Smooth muscle cell (in vitro differentiated cells): ENCODE measurements at regions not wholly inside any gene's neighbourhood (a gene's known extent, or its start where the extent isn't known, plus 50 kb on each side); places are given as distances from the start of the nearest gene placed in this dataset.
A peak's percentile ranks its signal among the peaks of the same experiment; 100 is the strongest.

ENCODE experiments used
- DNase-seq: peaks from one replicate; lab custom pipeline; 2025; ENCODE audit not compliant: unreplicated experiment; lab: John Stamatoyannopoulos, UW
- H2AFZ ChIP-seq: fragments of 200-600 bp; sonication (generic); 2 replicates; pipeline ENCODE4 v1.6.0; 2016; ENCODE audit warnings: antibody characterized with exemption, low read depth, mild to moderate bottlenecking
- H3F3A ChIP-seq: fragments of 200-600 bp; sonication (generic); 2 replicates; pipeline ENCODE4 v1.6.0; 2017; ENCODE audit warnings: antibody characterized with exemption, low read depth
- H3K27ac ChIP-seq: fragments of 200-600 bp; sonication (generic); 2 replicates; pipeline ENCODE4 v1.5.1; 2016; ENCODE audit warnings: low read depth, mild to moderate bottlenecking
- H3K27me3 ChIP-seq: fragments of 200-600 bp; sonication (generic); 2 replicates; pipeline ENCODE4 v1.6.1; 2016; ENCODE audit warnings: low read depth, mild to moderate bottlenecking
- H3K36me3 ChIP-seq: fragments of 200-600 bp; sonication (generic); 2 replicates; pipeline ENCODE4 v1.5.1; 2016; ENCODE audit warnings: low read depth
- H3K4me1 ChIP-seq: fragments of 200-600 bp; sonication (generic); 2 replicates; pipeline ENCODE4 v1.5.1; 2016; ENCODE audit warnings: low read depth
- H3K4me2 ChIP-seq: fragments of 200-600 bp; sonication (generic); 2 replicates; pipeline ENCODE4 v1.6.0; 2016; ENCODE audit warnings: mild to moderate bottlenecking
- H3K4me3 ChIP-seq: fragments of 200-600 bp; sonication (generic); 2 replicates; pipeline ENCODE4 v1.5.1; 2016; ENCODE audit warnings: mild to moderate bottlenecking
- H3K79me2 ChIP-seq: fragments of 200-600 bp; sonication (generic); 2 replicates; pipeline ENCODE4 v1.6.0; 2016; ENCODE audit warnings: low read depth, mild to moderate bottlenecking
- H3K9ac ChIP-seq: fragments of 200-600 bp; sonication (generic); 2 replicates; pipeline ENCODE4 v1.6.0; 2016; ENCODE audit warnings: low read depth
- H3K9me3 ChIP-seq: fragments of 200-600 bp; sonication (generic); replicated peaks from 2 replicates; pipeline ENCODE4 v1.5.1; 2016; ENCODE audit warnings: low read depth
- H4K20me1 ChIP-seq: fragments of 200-600 bp; sonication (generic); 2 replicates; pipeline ENCODE4 v1.6.0; 2016; ENCODE audit warnings: low read depth
- CTCF ChIP-seq: fragments of 200-600 bp; sonication (generic); IDR thresholded peaks from 2 replicates; pipeline ENCODE4 v1.5.1; 2017; ENCODE audit warnings: borderline replicate concordance, mild to moderate bottlenecking, antibody characterized with exemption; ENCODE audit not compliant: insufficient read depth, poor library complexity, severe bottlenecking
- WGBS: methylation state at CpG from one replicate; pipeline ENCODE4 v1.1.7; 2016; ENCODE audit warnings: low lambda C conversion rate; 5-methylcytosine and 5-hydroxymethylcytosine counted together

DNA sequence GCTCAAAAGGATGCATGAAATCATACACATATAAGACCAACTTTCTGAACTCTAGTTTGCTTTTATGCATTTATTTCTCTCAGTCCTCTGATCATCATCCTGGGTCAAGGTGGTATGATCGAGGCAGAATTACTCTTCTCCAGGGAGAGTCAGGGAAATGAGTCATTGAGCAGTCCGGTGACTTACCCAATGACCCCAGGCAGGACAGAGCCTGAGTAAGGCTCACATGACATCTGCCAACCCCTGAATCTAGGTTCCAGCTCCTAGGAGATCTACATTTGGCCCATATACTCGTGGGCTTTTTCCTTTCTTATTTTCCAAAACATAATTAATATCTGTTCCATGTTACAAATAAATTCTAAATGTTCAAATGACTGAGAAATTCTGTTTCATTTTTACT is 502.3 kb downstream of the FOXO1 start:
- Histone ChIP-seq H3K9me3 (no peaks in the 10 kb centered on the region), H3K4me3 (no peak overlapping the region), H2AFZ (no peak overlapping the region), H3K27me3 (no peaks in the 10 kb centered on the region), H3K4me1 (no peaks in the 10 kb centered on the region), H3F3A (peaks cover 11% of the 10 kb centered on the region), H4K20me1 (no peaks in the 10 kb centered on the region), H3K4me2 (no peak overlapping the region), H3K79me2 (no peaks in the 10 kb centered on the region), H3K36me3 (no peaks in the 10 kb centered on the region), H3K27ac (no peak overlapping the region), H3K9ac (no peak overlapping the region)
- no peak for DNase-seq
- TF ChIP-seq CTCF = no peak
- 58% methylated on average over 3 of the region's 3 CpGs for WGBS

- TF ChIP-seq CTCF = no peak
- H4K20me1 ChIP-seq = no peaks in the 10 kb centered on the region
- H3K27ac ChIP-seq = no peak overlapping the region
- H3F3A ChIP-seq = peaks cover 11% of the 10 kb centered on the region
- 9% methylated on average over 2 of the region's 2 CpGs for WGBS
- no peaks in the 10 kb centered on the region for H3K27me3 ChIP-seq
- no peak overlapping the region for H3K9ac ChIP-seq
- DNase-seq = no peak
- peak overlapping the region; percentile 1 for H3K4me2 ChIP-seq
- no peak overlapping the region for H3K4me3 ChIP-seq
- no peaks in the 10 kb centered on the region for H3K4me1 ChIP-seq
- H2AFZ ChIP-seq = no peak overlapping the region
- no peaks in the 10 kb centered on the region for H3K9me3 ChIP-seq
- H3K79me2 ChIP-seq = no peaks in the 10 kb centered on the region
- H3K36me3 ChIP-seq = no peaks in the 10 kb centered on the region
Measured at GRCh38 chr13:40165316-40165932, 501.0 kb downstream of the FOXO1 start.

- TF ChIP-seq CTCF = no peak
- H3K79me2 ChIP-seq = no peaks in the 10 kb centered on the region
- no peak for DNase-seq
- no peak overlapping the region for H3K9ac ChIP-seq
- no peak overlapping the region for H3K4me3 ChIP-seq
- H3K4me1 ChIP-seq = no peaks in the 10 kb centered on the region
- H3K9me3 ChIP-seq = no peaks in the 10 kb centered on the region
- H3K27ac ChIP-seq = no peak overlapping the region
- H4K20me1 ChIP-seq = no peaks in the 10 kb centered on the region
- H2AFZ ChIP-seq = no peak overlapping the region
- 35% methylated on average over 6 of the region's 6 CpGs for WGBS
- no peaks in the 10 kb centered on the region for H3K27me3 ChIP-seq
- H3K4me2 ChIP-seq = no peak overlapping the region
- no peaks in the 10 kb centered on the region for H3K36me3 ChIP-seq
- peaks cover 11% of the 10 kb centered on the region for H3F3A ChIP-seq
Measured at GRCh38 chr13:40167327-40167726, 499.1 kb downstream of the FOXO1 start.

GRCh38 chr13:40168425-40169166 is 497.8 kb downstream of the FOXO1 start:
- H3K27me3 ChIP-seq = no peaks in the 10 kb centered on the region
- no peaks in the 10 kb centered on the region for H3K9me3 ChIP-seq
- H3K4me1 ChIP-seq = no peaks in the 10 kb centered on the region
- H3K27ac ChIP-seq = no peak overlapping the region
- no peak overlapping the region for H3K4me2 ChIP-seq
- no peak for TF ChIP-seq CTCF
- no peak overlapping the region for H3K4me3 ChIP-seq
- H3K9ac ChIP-seq = no peak overlapping the region
- peaks cover 11% of the 10 kb centered on the region for H3F3A ChIP-seq
- 81% methylated on average over 1 of the region's 1 CpG for WGBS
- DNase-seq = no peak
- H3K79me2 ChIP-seq = no peaks in the 10 kb centered on the region
- no peaks in the 10 kb centered on the region for H3K36me3 ChIP-seq
- no peak overlapping the region for H2AFZ ChIP-seq
- H4K20me1 ChIP-seq = no peaks in the 10 kb centered on the region
